ENCODE measurements at regions not wholly inside any gene's neighbourhood (a gene's known extent, or its start where the extent isn't known, plus 50 kb on each side); places are given as distances from the start of the nearest gene placed in this dataset.
A peak's percentile ranks its signal among the peaks of the same experiment; 100 is the strongest.

DNA sequence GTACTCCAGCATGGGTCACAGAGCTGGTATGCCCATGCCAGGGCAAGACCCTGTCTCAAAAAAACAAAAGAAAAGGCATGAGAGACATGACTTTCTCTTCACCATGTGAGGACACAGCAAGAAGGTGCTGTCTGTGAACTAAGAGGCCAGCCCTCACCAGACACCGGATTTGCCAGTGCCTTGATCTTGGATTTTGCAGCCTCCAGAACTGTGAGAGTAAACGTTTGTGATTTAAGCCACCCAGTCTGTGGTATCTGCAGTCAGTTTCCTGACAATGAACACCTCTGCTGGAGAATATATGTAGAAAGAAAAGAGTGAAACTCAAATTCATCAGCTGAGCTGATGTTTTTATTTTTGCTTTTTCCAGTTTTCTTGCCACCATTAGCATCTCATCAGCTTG lies 166.3 kb upstream of the RAB4A start:
- no peak for DNase-seq (ENCODE audit: low read depth)

DNA sequence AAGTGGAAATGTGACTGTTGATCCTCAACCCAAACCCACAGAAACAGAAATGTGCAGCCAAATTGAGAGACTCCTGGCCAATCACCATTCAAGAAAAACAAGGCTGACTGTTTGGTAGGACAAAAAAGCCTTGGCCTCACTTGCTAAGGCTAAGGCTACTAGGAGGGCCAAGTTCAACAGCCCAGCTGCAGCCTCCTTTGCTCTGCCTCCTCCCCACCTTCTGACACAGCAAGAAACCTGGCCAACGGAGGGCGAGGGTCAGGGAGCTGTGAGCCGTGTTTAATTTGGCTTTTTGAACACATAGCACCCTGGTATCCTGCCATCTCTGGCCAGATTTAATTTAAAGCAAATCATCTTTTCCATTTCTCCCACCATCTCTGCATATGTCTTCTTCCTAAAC lies 165.8 kb upstream of the RAB4A start:
- no peak for DNase-seq (ENCODE audit: low read depth)

DNA sequence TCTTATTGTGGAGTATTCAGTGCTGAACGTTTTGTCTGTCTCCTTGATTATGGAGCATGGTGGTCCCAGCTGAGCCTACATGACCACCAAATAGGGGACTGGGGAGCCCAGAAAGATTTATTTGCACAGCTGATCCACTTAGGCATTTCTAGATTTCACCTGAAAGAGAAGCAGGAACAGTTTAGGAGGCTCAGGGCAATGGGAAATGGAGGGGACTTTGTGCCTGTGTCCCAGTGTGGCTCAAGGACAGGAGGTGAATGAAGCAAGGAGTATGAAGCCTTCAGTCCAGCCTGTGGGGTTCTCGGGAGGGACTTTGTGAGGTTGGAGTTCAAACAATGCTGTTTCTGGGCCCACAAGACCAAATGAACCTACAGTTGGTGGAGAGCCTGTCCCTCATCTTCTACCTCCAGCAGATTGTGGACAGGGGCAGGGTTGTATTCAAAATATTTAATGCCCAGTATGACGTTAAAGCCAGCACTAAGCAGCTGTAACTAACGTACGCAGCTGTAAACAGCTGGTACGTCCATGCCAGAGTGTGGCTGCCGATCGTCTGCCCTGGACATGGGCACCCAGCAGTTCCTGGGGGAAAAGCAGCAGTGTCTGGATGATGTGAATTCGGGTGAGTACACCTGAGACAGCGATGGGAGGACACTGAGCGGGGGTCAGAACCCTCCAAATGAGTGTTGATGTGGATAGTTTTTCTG lies 164.9 kb upstream of the RAB4A start:
- DNase-seq (ENCODE audit: low read depth), result no peak

DNA sequence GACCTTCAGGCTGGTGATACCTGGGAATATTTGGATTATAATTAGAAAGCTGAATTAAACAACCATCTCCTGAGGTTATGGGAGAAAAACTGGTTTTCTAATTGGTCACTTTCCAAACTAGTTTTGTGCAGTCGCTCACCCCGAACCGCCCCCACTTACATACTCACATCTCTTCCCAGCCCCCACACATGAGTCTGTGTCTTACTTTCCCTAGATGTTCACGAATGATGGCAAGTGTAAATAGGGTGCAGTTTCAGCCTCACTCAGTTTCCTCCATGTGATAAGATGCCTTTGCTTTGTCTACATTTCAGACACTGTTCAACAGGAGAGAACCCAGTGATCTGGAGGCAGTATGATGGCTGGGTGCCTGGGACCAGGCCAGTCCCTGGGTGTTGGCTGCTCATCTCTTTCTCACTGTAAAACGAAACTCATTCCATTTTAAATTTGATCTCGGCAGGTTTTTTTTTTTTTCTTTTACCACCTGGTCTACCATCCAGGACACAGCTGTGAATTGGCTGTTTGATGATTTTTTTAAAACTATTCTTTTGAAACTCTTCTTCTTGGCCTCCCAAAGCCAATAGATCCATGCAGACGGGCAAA lies 164.3 kb upstream of the RAB4A start:
- no peak for DNase-seq (ENCODE audit: low read depth)

DNA sequence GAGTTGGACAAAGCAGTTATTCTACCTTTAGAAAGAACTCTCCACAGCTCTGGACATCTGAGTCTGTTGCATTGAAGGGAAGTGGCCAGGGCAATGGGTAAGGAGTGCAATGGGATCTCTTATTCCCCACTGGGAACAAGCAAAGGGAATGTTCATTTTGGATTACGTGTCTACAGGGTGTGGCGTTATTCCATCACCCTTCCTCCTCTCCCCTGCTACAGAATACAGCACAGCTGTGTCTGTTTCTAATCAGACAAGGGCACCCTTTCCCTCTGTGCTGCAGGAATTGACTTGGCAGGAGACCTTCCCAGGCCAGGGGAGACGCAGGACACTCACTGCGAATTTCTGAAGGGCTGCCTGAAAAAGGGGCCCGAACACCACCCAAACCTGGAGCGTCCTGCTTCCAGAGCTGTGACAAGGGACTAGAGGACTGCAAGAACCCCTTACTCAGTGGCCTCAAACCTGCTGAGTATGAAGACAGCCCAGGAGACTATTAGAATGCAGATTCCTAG lies 163.6 kb upstream of the RAB4A start:
- no peak for DNase-seq (ENCODE audit: low read depth)

DNA sequence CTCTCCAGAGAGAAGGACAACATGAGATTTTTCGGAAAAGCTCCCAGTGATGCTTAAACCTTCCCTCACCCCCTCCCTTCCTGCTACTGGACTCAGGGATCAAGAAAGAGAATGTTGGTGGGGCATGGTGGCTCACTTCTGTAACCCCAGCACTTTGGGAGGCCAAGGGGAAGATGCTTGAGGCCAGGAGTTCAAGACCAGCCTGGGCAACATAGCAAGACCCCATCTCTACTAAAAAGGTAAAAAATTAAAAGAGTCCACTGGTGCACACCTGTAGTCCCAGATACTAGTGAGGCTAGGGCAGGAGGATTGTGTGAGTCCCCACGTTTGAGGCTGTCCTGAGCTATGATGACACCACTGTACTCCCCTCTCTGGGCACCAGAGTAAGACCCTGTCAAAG lies 162.9 kb upstream of the RAB4A start:
- DNase-seq (ENCODE audit: low read depth), result no peak

DNA sequence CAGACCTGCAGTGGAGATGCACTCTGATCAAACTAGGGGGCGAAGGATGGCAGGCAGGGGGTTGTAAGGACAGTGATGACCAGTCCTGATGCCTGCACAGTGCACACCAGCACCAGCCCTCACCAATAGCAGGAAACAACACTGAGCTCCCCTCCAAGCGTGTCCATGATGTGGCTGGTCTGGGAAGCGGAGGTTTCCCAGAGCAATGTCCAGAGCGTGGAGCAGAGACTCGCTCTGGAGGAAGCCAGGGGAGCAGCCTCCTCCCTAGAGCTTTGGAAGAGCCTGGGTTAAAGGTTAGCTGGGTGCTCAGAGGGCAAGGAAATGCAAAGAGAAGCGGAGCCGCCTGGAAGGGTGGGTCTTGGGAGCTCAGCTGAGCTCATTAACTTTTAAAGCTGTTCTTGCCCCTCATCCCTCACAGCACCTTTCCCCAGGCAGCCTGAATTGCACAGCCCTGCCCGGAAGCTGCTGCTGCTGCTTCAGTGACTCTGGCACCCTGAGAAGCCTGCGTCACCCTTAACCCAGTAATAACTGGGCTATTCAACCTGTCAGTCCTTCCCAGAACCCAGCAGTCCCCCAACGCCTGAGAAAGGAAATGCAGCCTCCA lies 162.2 kb upstream of the RAB4A start:
- no peak for DNase-seq (ENCODE audit: low read depth)

DNA sequence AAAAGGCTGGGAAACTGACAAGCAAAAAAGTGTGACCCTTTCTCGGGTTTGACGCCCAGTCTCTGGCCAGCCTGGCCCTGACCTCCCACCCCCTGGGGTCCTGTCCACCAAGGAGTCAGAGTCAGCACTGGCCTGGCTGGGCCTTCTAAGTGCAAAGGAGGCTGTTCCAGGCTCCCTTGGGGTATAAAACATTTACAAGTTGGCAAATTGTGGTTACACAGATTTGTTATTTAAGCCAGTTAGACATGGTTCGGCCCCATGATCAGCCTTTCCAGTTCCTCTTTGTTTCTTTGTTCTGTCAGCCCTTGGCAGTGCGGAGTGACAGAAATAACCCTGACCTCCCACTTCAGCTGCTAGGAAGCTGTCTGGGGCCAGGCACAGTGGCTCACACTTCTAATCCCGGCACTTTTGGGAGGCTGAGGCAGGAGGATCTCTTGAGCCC lies 161.6 kb upstream of the RAB4A start:
- no peak for DNase-seq (ENCODE audit: low read depth)

DNA sequence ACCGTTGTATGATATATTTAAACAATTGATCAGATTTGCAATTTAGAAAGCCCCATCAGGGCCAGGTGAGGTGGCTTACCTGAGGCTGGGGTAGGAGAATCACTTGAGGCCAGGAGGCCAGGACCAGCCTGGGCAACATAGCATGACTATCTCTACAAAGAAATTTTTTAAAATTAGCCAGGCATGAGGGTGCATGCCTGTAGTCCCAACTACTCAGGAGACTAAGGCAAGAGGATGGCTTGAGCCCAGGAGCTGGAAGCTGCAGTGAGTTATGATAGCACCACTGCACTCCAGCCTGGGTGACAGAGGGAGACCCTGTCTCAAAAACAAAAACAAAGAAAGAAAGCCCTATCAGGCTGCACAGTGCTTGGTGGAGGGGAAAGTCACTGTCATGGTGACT lies 159.9 kb upstream of the RAB4A start:
- no peak for DNase-seq (ENCODE audit: low read depth)

DNA sequence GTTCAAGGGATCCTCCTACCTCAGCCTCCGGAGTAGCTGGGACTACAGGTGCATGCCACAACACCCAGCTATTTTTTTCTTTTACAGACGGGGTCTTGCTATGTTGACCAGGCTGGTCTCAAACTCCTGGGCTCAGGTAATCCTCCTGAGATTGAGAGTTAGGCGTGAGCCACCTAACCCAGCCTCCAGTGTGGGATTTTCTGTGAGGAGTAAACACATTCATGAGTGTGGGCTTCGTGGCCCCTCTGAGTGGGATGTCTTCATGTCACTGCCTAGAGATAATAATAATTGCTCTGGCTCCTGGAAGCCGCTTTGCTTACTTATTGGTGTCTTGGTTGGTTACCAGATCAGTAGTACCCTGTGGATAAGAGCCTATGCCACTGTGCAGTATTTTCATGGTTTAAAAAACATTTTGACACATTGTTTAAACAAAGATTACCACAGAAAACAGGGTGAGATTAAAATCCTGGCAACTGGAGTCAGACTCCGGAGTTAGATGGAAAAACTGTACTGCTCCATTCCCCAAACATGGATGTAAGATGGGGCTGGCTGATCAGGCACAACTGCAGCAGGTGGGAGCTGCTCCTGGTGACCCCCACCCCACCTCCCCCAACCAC lies 159.1 kb upstream of the RAB4A start:
- DNase-seq (ENCODE audit: low read depth), result no peak

DNA sequence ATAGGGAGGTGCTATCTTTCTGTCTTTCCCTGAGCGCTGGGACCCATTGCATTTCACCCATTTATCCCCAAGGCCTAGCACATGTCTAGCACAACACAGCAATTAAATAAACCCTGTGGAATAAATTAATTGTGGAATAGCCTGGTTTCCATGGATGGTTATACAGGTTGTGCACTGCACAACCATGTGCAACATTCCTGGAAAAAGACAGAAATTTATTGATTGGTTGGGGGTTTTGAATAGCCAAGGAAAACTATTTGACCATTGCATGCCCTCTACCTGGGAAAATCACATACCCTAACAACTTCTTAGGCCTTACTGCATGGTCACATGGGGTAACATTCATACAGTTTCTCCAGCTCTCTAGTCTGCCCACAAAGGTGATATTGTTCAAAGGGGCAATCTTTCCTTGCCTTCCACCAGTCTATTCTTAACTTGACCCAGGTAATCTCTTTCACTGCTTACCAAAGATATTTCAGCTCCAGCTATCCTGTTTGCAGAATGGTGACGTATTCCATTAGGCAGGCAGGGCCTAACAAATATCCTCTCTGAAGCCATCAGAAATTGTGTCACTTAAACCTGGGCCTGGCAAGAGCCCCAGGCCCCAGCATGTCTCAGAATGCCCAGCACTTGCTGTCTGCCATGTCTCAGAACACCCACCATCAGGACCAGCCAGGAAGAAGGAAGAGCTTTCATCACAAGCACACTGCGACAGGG lies 157.9 kb upstream of the RAB4A start:
- DNase-seq (ENCODE audit: low read depth), result no peak

DNA sequence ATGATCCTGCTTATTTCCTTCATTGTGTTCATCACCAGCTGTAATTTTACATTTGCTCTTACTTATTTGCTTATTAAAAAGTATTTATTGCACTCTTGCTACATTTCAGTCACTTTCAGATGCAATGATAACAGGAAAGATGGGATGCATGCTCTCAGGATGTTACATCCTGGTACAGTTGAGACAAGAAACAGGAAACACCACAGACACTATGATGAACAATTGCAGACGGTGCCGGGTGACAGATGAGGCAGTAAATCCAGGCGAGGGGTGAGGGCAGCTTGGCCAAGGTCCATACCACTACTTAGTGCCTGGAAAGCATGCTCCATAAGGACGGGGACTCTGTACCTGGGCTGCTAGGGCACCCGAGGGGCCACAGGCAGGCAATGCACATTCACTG lies 156.6 kb upstream of the RAB4A start:
- DNase-seq (ENCODE audit: low read depth), result no peak

DNA sequence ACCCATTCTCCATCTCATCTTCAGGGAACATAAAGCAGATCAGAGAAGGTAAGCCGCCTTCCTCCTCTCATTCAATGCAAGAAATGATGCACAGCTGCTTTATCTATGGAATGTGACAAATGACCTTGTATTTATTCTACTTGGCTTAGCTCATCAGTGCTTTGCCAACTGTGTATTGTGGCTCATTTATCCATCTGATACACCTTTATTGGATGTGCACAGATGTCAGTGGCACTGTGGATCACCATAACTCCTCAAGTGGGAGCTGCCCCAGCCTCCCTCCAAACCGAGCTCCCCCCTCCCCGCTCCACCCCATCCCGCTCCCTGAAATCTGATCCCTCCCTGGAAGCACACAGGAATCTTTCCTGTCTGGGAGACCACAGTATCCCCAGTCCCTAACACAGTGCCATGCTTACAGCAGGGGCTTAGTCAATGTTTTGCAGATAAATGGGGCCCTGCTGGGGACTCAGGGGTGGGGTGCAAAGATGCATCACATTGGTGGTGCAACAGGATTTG lies 156.0 kb upstream of the RAB4A start:
- no peak for DNase-seq (ENCODE audit: low read depth)

DNA sequence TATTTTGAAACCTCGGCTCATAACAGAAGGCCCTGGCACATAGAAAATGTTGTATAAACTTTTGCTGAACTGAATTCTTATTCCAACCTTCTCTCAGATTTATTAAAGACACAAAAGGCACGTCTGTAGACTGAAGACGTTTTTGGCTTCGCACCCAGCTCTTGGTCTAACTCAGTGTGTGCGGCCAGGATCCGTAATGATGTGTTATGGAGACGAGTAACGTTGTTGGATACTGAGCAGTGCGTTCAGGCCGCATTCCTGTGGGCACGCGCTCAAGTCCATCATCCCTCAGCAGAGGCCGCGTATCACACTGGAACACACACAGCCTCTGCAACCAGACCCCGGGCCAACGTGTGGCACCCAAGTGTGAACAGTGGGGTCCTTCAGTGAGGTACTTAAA lies 154.8 kb upstream of the RAB4A start:
- no peak for DNase-seq (ENCODE audit: low read depth)

DNA sequence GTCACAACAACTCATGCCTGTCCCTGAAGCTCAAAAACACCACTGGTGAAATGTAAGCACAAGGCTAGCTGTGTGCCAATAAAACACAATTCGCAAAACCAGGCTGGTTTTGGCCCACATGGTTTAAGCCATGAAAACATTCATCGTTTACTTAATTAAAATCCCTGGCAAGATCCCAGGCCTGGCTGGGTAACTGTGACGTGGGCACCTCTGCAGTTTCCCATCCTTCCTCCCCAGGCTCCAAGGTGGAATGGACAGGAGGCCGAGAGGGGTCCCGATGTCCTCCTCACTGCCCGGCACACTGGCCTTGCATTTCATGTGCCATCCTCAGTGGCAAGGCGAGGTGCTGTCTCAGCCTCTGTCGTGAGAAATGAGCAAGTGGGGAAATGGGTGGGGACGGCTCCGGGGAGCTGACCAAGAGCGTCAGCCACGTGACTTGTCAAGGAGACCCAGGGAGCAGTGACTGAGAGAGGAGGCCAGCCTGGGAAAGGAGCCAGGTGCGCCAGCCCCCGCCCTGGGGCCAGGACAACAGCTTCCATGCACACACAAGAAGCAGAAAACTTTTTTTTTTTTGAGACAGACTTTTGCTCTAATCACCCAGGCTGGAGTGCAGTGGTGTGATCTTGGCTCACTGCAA lies 153.1 kb upstream of the RAB4A start:
- DNase-seq (ENCODE audit: low read depth), result peak; percentile 31

DNA sequence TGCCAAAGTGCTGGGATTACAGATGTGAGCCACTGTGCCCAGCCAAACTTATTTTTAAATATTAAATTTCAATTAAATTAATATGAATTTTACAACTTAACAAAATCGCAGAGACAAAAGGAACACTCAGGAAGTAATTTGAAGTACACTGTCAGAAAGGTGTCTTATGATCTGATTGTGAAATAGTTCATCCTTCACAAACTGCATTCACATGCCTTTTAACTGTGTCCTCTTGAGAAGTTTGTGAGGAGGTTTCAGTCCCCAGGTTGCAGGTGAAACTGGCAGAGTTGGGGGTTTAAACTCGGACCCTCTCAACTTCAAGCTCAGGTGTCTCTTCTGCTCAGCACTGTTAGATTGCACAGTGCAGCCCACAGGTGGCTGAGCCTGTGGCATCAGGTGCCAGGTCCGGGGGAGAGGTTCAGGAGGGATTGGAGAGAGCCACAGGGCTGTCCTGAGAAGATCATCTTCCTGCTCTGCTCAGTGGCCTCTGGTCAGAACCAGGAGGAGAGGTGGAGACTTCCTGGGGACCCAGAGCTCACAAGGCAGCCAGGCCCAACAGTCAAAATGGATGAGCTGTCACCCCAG lies 152.3 kb upstream of the RAB4A start:
- DNase-seq (ENCODE audit: low read depth), result no peak

DNA sequence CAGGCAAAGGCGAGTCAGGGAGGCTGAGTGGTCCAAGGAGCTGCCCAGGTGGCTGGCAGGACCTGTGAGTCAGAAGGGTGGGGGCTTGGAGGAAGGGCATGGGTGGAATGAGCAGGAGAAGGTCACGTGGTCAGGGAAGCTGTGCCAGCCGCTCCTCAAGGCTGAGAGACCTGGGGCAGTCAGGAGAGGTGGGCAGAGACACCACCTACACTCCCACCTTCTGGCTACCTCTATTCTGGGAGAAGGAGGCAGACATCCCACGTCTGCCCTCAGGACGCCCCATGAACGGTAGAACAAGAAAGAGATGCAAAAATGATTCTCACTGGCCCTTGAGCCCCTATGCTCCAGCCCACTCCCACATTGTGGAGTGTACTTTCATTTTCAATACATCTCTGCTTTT lies 151.8 kb upstream of the RAB4A start:
- DNase-seq (ENCODE audit: low read depth), result no peak

DNA sequence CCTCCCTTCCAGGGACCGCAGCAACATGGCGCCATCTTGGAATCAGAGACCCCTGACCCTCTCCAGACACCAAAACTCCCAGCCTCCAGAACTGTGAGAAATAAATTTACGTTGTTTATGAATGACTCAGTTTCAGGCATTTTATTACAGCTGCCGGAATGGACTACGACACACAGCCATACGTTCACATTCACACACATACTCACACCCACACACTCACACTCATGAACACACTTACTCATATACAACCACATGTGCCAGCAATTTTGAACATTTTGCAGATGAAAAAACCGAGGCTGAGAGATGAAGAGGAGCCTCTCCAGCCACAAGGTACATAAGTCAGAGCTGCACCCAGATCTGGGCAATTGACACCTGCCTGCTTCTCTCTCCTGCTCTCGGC lies 151.0 kb upstream of the RAB4A start:
- no peak for DNase-seq (ENCODE audit: low read depth)

DNA sequence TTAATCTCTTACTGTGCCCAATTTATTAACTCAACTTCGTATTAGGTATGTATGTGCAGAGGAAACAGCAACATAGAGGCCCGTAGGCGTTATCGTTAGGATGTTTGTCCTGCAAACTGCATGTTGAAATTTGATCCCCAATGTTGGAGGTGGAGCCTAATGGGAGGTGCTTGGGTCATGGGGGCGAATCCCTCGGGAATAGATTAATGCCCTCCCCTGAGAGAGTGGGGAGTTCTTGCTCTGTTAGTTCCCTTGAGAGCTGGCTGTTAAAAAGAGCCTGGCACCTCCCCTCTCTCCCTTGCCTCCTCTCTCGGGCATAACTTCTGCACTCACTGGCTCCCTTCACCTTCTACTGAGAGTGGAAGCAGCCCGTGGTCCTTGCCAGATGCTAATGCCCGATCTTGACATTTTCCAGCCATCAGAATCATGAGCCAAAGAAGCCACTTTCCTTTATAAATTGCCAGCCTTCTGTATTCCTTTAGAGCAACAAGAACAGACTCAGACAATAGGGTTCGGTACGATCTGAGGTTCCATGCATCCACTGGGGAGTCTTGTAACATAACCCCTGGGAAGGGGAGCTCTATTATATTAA lies 149.0 kb upstream of the RAB4A start:
- no peak for DNase-seq (ENCODE audit: low read depth)

DNA sequence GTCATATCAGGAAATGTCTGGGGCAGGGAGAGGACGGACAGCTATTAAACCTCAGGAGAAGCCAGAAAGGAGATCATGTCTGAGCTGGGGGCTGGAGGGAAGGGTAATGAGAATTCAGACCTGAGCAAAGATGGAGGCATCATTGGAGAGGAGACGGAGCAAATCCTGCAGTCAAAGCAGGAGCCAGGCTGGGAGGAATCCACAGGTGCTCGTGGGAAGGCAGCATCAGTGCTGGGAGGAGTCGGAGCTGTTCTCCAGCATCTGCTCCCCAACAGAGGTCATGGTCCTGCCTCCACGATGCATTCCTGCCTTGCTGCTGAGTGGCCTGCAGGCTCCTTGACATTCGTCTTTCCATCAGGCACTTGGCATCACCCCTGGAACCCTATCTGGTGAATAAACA lies 148.3 kb upstream of the RAB4A start:
- no peak for DNase-seq (ENCODE audit: low read depth)
